Panc1 (cell line): ENCODE measurements at regions not wholly inside any gene's neighbourhood (a gene's known extent, or its start where the extent isn't known, plus 50 kb on each side); places are given as distances from the start of the nearest gene placed in this dataset.

Source experiments
- ATAC-seq: fragments of 200-7000 bp; cut with Tn5 transposase; 2 replicates; pipeline ENCODE4 v1.9.1; 2020; ENCODE audit warnings: mild to moderate bottlenecking, moderate library complexity
- BruUV-seq: library from RNA; stranded (reverse); fragments of 400-500 nt; replicated peaks from 2 replicates; lab custom pipeline; 2021; lab: Mats Ljungman, UMichigan
- CTCF ChIA-PET: fragments of 300-600 bp; sonication (Branson Sonifier 250); formaldehyde crosslinking; loops from one replicate; lab custom pipeline; 2022; ENCODE audit warnings: antibody characterized with exemption; lab: Charles Lee
- POLR2A ChIA-PET: fragments of 300-600 bp; sonication (Branson Sonifier 250); formaldehyde crosslinking; loops from one replicate; lab custom pipeline; 2022; ENCODE audit warnings: antibody characterized with exemption; lab: Charles Lee
- DNase-seq: peaks from one replicate; pipeline ENCODE4 v3.0.0-alpha.2; 2010; ENCODE audit warnings: low read depth, low spot score
- H3K27ac ChIP-seq: 2 replicates; pipeline ENCODE4 v1.5.1; 2011; ENCODE audit warnings: mild to moderate bottlenecking, low read length, inconsistent platforms
- H3K27me3 ChIP-seq: fragments of 200-500 bp; sonication (Bioruptor generic); 2 replicates; pipeline ENCODE4 v1.6.0; 2014; ENCODE audit warnings: low read length, inconsistent platforms; ENCODE audit not compliant: control insufficient read depth, insufficient read depth
- H3K36me3 ChIP-seq: fragments of 200-500 bp; sonication (Bioruptor generic); 2 replicates; pipeline ENCODE4 v1.5.1; 2014; ENCODE audit warnings: inconsistent platforms, mild to moderate bottlenecking, low read length, moderate library complexity; ENCODE audit not compliant: control insufficient read depth, insufficient read depth
- H3K4me1 ChIP-seq: 2 replicates; pipeline ENCODE4 v1.5.1; 2011; ENCODE audit warnings: inconsistent platforms, mild to moderate bottlenecking, low read length, moderate library complexity; ENCODE audit not compliant: control insufficient read depth, insufficient read depth
- H3K4me3 ChIP-seq, 2 experiments: 2 replicates each; pipeline ENCODE4 v1.5.1; 2011 to 2012; ENCODE audit warnings: low read depth in 2 of 2, low read length in 2 of 2, mild to moderate bottlenecking in 2 of 2, inconsistent platforms in 1 of 2, moderate library complexity in 1 of 2
- H3K9me3 ChIP-seq: fragments of 200-500 bp; sonication (Bioruptor generic); 2 replicates; pipeline ENCODE4 v1.5.1; 2014; ENCODE audit warnings: low read depth, mild to moderate bottlenecking, inconsistent platforms, low read length, moderate library complexity; ENCODE audit not compliant: control insufficient read depth, insufficient read depth
- CTCF ChIP-seq: fragments of 450-650 bp; IDR thresholded peaks from 2 replicates; pipeline ENCODE4 v1.5.1; 2017; ENCODE audit warnings: mild to moderate bottlenecking
- POLR2AphosphoS5 ChIP-seq: IDR thresholded peaks from 2 replicates; pipeline ENCODE4 v1.6.1; 2012; ENCODE audit warnings: mild to moderate bottlenecking, low read depth, low read length, moderate library complexity
- REST ChIP-seq, 2 experiments: IDR thresholded peaks; 2 replicates each; pipeline ENCODE4 v1.6.1; 2011 to 2012; ENCODE audit warnings: low read depth in 2 of 2, control low read depth in 1 of 2, low read length in 1 of 2, mild to moderate bottlenecking in 1 of 2, moderate library complexity in 1 of 2; ENCODE audit not compliant: insufficient read depth in 1 of 2
- SIN3A ChIP-seq: IDR thresholded peaks from 2 replicates; pipeline ENCODE4 v1.6.1; 2012; ENCODE audit warnings: low read depth, mild to moderate bottlenecking, low read length, moderate library complexity, borderline replicate concordance; ENCODE audit not compliant: insufficient read depth
- TCF7L2 ChIP-seq: IDR thresholded peaks from 2 replicates; pipeline ENCODE4 v1.6.1; 2011; ENCODE audit warnings: mild to moderate bottlenecking, low read depth, low read length, inconsistent platforms
- in situ Hi-C: cut with HindIII; loops from 2 replicates; pipeline ENCODE4 v1.10.0; 2016; ENCODE audit warnings: low sequenced_read_pairs, low pct_unique_long_range_greater_than_20kb
- intact Hi-C: fragments of 100-400 bp; cut with micrococcal nuclease; formaldehyde crosslinking; loops from one replicate; pipeline ENCODE4 v1.10.0; 2022; ENCODE audit not compliant: unreplicated experiment

DNA sequence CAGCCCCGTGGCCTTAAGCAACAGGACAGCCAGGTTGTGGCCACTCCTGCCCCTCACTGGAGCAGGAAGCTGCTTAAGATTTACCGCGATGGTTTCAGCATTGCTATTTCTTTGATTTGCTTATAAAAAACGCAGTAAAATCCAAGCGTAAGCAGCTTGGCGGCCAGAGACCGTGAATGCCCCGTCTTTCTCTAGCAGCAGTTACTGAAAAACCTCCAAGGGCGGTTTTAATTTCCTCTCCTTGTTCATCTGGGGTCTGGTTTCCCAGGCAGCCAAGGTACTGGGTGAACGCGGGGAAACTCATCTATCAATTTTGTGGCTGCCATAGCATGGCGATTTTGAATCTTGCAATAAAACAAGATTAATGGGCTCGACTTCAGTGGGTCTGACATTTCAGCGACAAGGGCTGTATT lies 130.3 kb downstream of the MINAR1 start:
- Histone ChIP-seq H3K27me3 (peaks cover 20% of the 10 kb centered on the region), H3K36me3 (no peaks in the 10 kb centered on the region), H3K4me3 (no peak overlapping the region), H3K4me1 (no peaks in the 10 kb centered on the region), H3K9me3 (no peaks in the 10 kb centered on the region), H3K27ac (no peak overlapping the region)
- intact Hi-C loops (no loop called here), in situ Hi-C loops (no loop called here)
- no TSS peak for BruUV-seq
- ATAC-seq (no peak), DNase-seq (no peak)
- ChIA-PET POLR2A (no interaction called here), CTCF (interaction anchor here (0.7 kb wide), 1 partner anchor 163 kb away, joined by 4 read pairs; no protein-coding TSS in a partner anchor)
- no peak for TF ChIP-seq POLR2AphosphoS5
- TF ChIP-seq REST (IDR thresholded peaks at IDR 0.05; ENCODE audit: insufficient read depth in 1 of 2, low read depth in 2 of 2, low read length in 1 of 2): no peak
- TF ChIP-seq CTCF: no peak
- no peak for TF ChIP-seq SIN3A
- TF ChIP-seq TCF7L2: no peak

- no peaks in the 10 kb centered on the region for H3K9me3 ChIP-seq
- intact Hi-C loops (no loop called here), in situ Hi-C loops (no loop called here)
- H3K27ac ChIP-seq: no peak overlapping the region
- H3K27me3 ChIP-seq: peaks cover 20% of the 10 kb centered on the region
- ChIA-PET CTCF (no interaction called here), POLR2A (no interaction called here)
- H3K36me3 ChIP-seq: no peaks in the 10 kb centered on the region
- no TSS peak for BruUV-seq
- no peaks in the 10 kb centered on the region for H3K4me1 ChIP-seq
- DNase-seq: no peak
- ATAC-seq: no peak
- TF ChIP-seq TCF7L2: no peak
- no peak for TF ChIP-seq POLR2AphosphoS5
- TF ChIP-seq REST (IDR thresholded peaks at IDR 0.05; ENCODE audit: insufficient read depth in 1 of 2, low read depth in 2 of 2, low read length in 1 of 2): no peak
- TF ChIP-seq CTCF: no peak
- no peak for TF ChIP-seq SIN3A
- no peak overlapping the region for H3K4me3 ChIP-seq
Measured at GRCh38 chr15:79562899-79563298, 130.8 kb downstream of the MINAR1 start.
